ENCODE measurements at regions not wholly inside any gene's neighbourhood (a gene's known extent, or its start where the extent isn't known, plus 50 kb on each side); places are given as distances from the start of the nearest gene placed in this dataset.

DNA sequence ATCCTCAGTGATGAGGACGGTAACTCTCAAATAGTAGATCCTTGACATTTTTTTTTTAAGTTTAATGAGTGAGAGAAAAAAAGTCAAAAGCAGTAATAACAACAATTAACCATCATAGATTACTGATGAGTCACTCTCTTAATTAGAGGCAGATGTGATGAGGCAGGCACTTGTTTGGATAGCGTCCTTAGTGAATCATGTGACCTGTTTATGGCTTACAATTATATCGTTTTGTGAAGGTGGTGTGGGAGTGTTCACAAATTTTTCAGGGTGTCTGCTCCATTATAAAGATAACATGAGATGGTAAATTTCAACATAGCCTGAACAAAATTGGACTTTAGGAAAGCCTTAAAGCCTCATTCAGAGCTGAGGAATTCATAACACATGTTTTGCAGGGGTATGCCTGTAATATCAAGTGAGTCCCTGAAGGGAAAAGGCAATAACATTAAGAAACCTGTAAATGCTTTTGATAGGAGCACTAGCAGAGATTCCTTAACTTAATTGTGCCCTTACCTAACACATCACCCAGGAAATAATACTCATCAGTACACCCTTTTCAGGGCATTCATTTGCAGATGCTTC, 51.9 kb upstream of the XIAP start:
- DNase-seq (ENCODE audit: extremely low read depth, insufficient read length) = no peak
- TF ChIP-seq, protein P1, sequence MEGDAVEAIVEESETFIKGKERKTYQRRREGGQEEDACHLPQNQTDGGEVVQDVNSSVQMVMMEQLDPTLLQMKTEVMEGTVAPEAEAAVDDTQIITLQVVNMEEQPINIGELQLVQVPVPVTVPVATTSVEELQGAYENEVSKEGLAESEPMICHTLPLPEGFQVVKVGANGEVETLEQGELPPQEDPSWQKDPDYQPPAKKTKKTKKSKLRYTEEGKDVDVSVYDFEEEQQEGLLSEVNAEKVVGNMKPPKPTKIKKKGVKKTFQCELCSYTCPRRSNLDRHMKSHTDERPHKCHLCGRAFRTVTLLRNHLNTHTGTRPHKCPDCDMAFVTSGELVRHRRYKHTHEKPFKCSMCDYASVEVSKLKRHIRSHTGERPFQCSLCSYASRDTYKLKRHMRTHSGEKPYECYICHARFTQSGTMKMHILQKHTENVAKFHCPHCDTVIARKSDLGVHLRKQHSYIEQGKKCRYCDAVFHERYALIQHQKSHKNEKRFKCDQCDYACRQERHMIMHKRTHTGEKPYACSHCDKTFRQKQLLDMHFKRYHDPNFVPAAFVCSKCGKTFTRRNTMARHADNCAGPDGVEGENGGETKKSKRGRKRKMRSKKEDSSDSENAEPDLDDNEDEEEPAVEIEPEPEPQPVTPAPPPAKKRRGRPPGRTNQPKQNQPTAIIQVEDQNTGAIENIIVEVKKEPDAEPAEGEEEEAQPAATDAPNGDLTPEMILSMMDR (IDR thresholded peaks at IDR 0.05; ENCODE audit: insufficient read depth, low read length, poor library complexity, severe bottlenecking) = no peak
- no peak overlapping the region for H3K4me3 ChIP-seq (replicated peaks; ENCODE audit: low read depth, low read length)
- no peaks in the 10 kb centered on the region for H3K27me3 ChIP-seq (replicated peaks; ENCODE audit: control insufficient read depth, insufficient read depth, low read length)
- H3K36me3 ChIP-seq (ENCODE audit: control insufficient read depth, insufficient read depth, low read length) = no peaks in the 10 kb centered on the region

DNA sequence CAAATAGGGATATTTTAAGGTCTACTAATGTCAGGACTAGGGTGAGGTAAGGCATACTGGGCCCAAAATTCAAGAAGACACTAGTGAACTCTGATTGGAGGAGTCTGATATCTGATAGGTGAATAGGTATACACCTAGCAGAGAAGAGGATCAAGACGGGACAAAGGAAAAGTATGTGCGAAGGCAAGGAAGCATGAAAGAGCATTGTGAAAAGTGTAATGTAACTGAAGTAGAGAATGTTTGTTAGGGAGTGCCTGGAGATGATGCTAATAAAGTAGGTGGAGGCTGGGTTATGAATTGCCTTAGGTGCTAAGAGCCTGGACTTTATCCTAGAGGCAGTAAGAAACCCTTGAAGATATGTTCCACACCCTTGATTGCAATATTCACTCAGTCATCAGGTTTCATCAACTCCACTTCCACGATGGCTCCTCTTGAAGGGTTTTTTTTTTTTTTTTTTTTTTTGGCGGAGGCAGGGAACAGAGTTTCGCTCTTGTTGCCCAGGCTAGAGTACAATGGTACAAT, 49.9 kb upstream of the XIAP start:
- TF ChIP-seq, protein P1 (IDR thresholded peaks at IDR 0.05; ENCODE audit: insufficient read depth, low read length, poor library complexity, severe bottlenecking) = no peak
- no peak overlapping the region for H3K4me3 ChIP-seq (replicated peaks; ENCODE audit: low read depth, low read length)
- no peak for DNase-seq (ENCODE audit: extremely low read depth, insufficient read length)
- H3K36me3 ChIP-seq (ENCODE audit: control insufficient read depth, insufficient read depth, low read length) = no peaks in the 10 kb centered on the region
- no peaks in the 10 kb centered on the region for H3K27me3 ChIP-seq (replicated peaks; ENCODE audit: control insufficient read depth, insufficient read depth, low read length)
